CD4-positive, alpha-beta T cell (primary cell): ENCODE measurements at regions not wholly inside any gene's neighbourhood (a gene's known extent, or its start where the extent isn't known, plus 50 kb on each side); places are given as distances from the start of the nearest gene placed in this dataset.

Experiments
- ATAC-seq: fragments of 200-7000 bp; cut with Tn5 transposase; one replicate; pipeline ENCODE4 v1.10.0; 2022; ENCODE audit warnings: mild to moderate bottlenecking; ENCODE audit not compliant: poor library complexity
- CTCF ChIA-PET: fragments of 350-600 bp; sonication (Branson Sonifier 250); formaldehyde crosslinking; loops from one replicate; lab custom pipeline; 2021; ENCODE audit warnings: antibody characterized with exemption, inconsistent platforms; lab: Charles Lee
- POLR2A ChIA-PET: fragments of 350-600 bp; sonication (Branson Sonifier 250); formaldehyde crosslinking; loops from one replicate; lab custom pipeline; 2021; ENCODE audit warnings: antibody characterized with exemption, inconsistent platforms; lab: Charles Lee
- DNase-seq, 14 experiments: peaks; one replicate each; pipeline ENCODE4 v3.0.0-alpha.2; 2013 to 2020; ENCODE audit warnings: mixed read lengths in 2 of 14
- H3K27ac ChIP-seq, 2 donors: one replicate each; pipeline versions ENCODE4 v1.5.1 to v1.7.0; 2013; ENCODE audit warnings: low read length in 2 of 2, low read depth in 1 of 2, mild to moderate bottlenecking in 1 of 2
- H3K27me3 ChIP-seq, 2 experiments: 1 replicate in 1 of 2; 2 replicates in 1 of 2; pipeline versions ENCODE4 v1.6.1 to v1.7.0; 2013; ENCODE audit warnings: low read length in 2 of 2, control low read depth in 1 of 2, mild to moderate bottlenecking in 1 of 2, moderate library complexity in 1 of 2; ENCODE audit not compliant: insufficient read depth in 2 of 2, control insufficient read depth in 1 of 2
- H3K36me3 ChIP-seq: one replicate; pipeline ENCODE4 v1.6.1; 2013; ENCODE audit warnings: low read length, control low read depth; ENCODE audit not compliant: insufficient read depth
- H3K4me1 ChIP-seq: one replicate; pipeline ENCODE4 v1.6.1; 2013; ENCODE audit warnings: low read length, control low read depth; ENCODE audit not compliant: insufficient read depth
- H3K4me3 ChIP-seq: one replicate; pipeline ENCODE4 v1.5.1; 2013; ENCODE audit warnings: mild to moderate bottlenecking, low read length, moderate library complexity
- H3K9me3 ChIP-seq, 2 experiments: 1 replicate in 1 of 2; 2 replicates in 1 of 2; pipeline versions ENCODE4 v1.6.1 to v1.7.0; 2013; ENCODE audit warnings: low read length in 2 of 2, mild to moderate bottlenecking in 2 of 2, control low read depth in 1 of 2, moderate library complexity in 1 of 2; ENCODE audit not compliant: control insufficient read depth in 1 of 2, insufficient read depth in 1 of 2
- H3K27ac Mint-ChIP-seq: one replicate; pipeline ENCODE4 v1.8.0; 2020; ENCODE audit warnings: mixed read lengths
- H3K27me3 Mint-ChIP-seq: one replicate; pipeline ENCODE4 v1.8.0; 2021; ENCODE audit warnings: mixed read lengths
- H3K36me3 Mint-ChIP-seq: one replicate; pipeline ENCODE4 v1.8.0; 2021; ENCODE audit warnings: low read depth, mixed read lengths
- H3K4me1 Mint-ChIP-seq: one replicate; pipeline ENCODE4 v1.8.0; 2021; ENCODE audit warnings: low read depth, mixed read lengths
- H3K4me3 Mint-ChIP-seq: one replicate; pipeline ENCODE4 v1.8.0; 2020; ENCODE audit warnings: mild to moderate bottlenecking, mixed read lengths
- H3K9me3 Mint-ChIP-seq: one replicate; pipeline ENCODE4 v1.8.0; 2020; ENCODE audit warnings: mixed read lengths
- CTCF ChIP-seq: fragments of 200-600 bp; IDR thresholded peaks from one replicate; pipeline ENCODE4 v1.8.0; 2022; ENCODE audit warnings: antibody characterized with exemption, mild to moderate bottlenecking
- intact Hi-C, 2 experiments: fragments of 100-400 bp; cut with DNase I in 1 of 2; cut with micrococcal nuclease in 1 of 2; formaldehyde crosslinking; loops; one replicate each; pipeline versions ENCODE4 v1.15.1 to v1.9.0; 2023 to 2025; cut with DNase I, micrococcal nuclease

GRCh38 chr4:136651278-136651667 is 881.0 kb downstream of the PCDH18 start:
- ChIA-PET CTCF (no interaction called here), POLR2A (no interaction called here)
- Histone ChIP-seq H3K36me3 (no peaks in the 10 kb centered on the region), H3K27ac (no peak overlapping the region), H3K27me3 (no peaks in the 10 kb centered on the region), H3K4me1 (no peaks in the 10 kb centered on the region), H3K4me3 (no peak overlapping the region), H3K9me3 (peaks cover 0 to 3% of the 10 kb centered on the region in 2 experiments)
- Mint-ChIP-seq H3K9me3 (peaks cover 3% of the 10 kb centered on the region), H3K36me3 (no peaks in the 10 kb centered on the region), H3K4me1 (no peaks in the 10 kb centered on the region), H3K4me3 (no peak overlapping the region), H3K27ac (no peak overlapping the region), H3K27me3 (no peaks in the 10 kb centered on the region)
- no peak for ATAC-seq
- intact Hi-C loops, result no loop called here
- TF ChIP-seq CTCF, result no peak
- no peak for DNase-seq

DNA sequence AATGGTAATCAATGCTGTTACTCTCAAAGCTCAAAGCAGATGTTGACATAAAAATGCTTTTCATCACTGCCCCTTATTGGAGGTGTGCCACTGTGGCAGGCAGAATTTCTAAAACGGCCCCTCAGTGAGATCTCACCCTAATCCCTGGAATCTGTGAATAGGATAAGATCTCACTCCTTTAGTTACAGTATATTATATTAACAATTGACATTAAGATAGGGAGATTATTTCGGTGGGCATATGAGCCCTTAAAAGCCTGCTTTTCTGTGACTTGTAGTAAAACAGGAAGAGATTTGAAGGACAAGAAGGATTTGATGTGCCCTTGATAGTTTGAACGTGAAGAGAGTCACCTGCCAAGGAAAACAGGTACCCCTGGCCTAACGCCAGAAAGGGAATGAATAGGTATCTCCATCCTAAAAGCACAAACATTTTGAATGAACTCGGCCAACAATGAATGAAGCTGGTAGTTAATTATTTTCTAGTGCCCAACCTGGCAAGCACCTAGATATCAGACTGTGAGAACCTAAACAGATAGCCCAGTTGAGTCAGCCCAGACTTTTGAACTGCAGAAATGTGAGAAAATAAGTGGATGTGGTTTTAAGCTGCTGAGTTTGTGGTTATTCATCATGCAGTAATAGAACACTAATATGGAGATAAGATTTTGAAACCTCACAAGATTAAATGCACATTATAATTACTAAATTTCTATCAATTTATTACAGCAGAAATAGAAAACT is 881.6 kb downstream of the PCDH18 start:
- intact Hi-C loops, result no loop called here
- Histone ChIP-seq H3K4me3 (no peak overlapping the region), H3K27ac (no peak overlapping the region), H3K36me3 (no peaks in the 10 kb centered on the region), H3K27me3 (no peaks in the 10 kb centered on the region), H3K9me3 (peaks cover 0 to 3% of the 10 kb centered on the region in 2 experiments), H3K4me1 (no peaks in the 10 kb centered on the region)
- Mint-ChIP-seq H3K4me1 (no peaks in the 10 kb centered on the region), H3K9me3 (no peaks in the 10 kb centered on the region), H3K4me3 (no peak overlapping the region), H3K27me3 (no peaks in the 10 kb centered on the region), H3K27ac (no peak overlapping the region), H3K36me3 (no peaks in the 10 kb centered on the region)
- DNase-seq, result peak in 2 of 14 experiments; percentile 8 to 42
- ChIA-PET POLR2A (no interaction called here), CTCF (no interaction called here)
- no peak for ATAC-seq
- no peak for TF ChIP-seq CTCF

DNA sequence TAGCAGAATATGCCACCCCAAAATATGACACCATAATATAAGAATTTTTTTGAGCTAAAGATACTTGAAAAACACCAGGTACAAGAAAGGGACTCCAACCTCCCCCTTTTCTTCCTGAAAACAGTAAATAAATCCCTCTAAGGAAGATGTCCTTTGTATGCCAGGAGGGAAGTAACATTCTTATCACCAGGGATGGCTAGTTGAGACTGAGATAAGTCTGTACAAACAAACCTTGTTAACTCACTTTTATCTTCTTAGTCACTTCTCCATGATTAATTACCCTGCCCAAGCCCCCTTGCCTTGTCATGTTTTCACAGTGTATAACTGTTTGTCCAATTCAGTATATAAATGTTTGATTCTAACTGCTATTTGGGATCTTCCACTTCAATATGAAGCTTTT is 888.0 kb downstream of the PCDH18 start:
- no peak overlapping the region for H3K27ac ChIP-seq
- TF ChIP-seq CTCF, result no peak
- Mint-ChIP-seq H3K4me1 (no peaks in the 10 kb centered on the region), H3K9me3 (peaks cover 2% of the 10 kb centered on the region), H3K4me3 (no peak overlapping the region), H3K27ac (no peak overlapping the region), H3K27me3 (no peaks in the 10 kb centered on the region), H3K36me3 (no peaks in the 10 kb centered on the region)
- ChIA-PET CTCF (no interaction called here), POLR2A (no interaction called here)
- H3K9me3 ChIP-seq, result peaks cover 0 to 14% of the 10 kb centered on the region in 2 experiments
- ATAC-seq, result no peak
- no peak overlapping the region for H3K4me3 ChIP-seq
- H3K4me1 ChIP-seq, result no peaks in the 10 kb centered on the region
- intact Hi-C loops, result no loop called here
- H3K36me3 ChIP-seq, result no peaks in the 10 kb centered on the region
- DNase-seq, result no peak
- no peaks in the 10 kb centered on the region for H3K27me3 ChIP-seq
